Activated T-helper 9 cell treated with anti-CD3 and anti-CD28 coated beads, Interleukin-2, amount 50 U/mL, for 16 hours (primary cell): ENCODE measurements at regions not wholly inside any gene's neighbourhood (a gene's known extent, or its start where the extent isn't known, plus 50 kb on each side); places are given as distances from the start of the nearest gene placed in this dataset.

Source experiments
- DNase-seq: peaks from one replicate; pipeline ENCODE4 v3.0.0-alpha.2; 2020; ENCODE audit warnings: low read depth

DNA sequence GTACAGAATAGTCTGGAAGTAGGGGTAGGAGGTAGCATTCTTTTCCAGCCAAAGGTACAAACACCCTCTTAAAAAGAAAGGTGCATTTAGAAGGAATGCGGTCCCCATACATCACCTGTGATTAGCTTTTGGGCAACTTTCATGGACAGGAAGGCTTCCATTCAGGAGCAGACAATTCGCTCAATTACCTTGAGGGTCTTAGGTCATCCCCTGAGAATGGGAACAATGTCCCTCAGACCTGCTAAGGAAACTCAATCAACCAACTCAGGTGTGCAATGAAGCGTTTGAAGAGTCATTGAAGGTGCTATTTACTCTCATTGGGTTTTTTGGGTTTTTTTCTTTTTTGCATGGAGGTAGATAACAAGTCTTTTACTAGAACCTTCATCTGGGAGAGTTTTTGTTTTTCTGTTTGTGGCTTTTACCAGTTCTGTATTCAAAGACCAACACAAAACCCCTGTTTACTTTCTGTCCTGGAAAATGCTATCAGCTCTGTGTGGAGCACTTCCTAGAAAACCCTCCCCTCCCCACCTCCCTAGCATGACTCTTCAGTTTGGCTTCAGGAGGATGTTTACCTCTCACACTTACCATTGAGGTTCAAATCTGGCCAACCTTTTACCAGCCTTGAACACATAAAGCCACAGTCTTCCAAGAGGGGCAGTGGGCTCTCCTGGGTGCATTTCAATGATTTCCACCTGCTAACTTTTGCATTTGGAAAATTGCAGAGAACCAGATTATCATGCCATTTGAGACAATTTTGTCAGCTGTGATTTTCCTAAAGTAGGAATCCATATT lies 271.2 kb upstream of the PRDM1 start:
- no peak for DNase-seq

DNA sequence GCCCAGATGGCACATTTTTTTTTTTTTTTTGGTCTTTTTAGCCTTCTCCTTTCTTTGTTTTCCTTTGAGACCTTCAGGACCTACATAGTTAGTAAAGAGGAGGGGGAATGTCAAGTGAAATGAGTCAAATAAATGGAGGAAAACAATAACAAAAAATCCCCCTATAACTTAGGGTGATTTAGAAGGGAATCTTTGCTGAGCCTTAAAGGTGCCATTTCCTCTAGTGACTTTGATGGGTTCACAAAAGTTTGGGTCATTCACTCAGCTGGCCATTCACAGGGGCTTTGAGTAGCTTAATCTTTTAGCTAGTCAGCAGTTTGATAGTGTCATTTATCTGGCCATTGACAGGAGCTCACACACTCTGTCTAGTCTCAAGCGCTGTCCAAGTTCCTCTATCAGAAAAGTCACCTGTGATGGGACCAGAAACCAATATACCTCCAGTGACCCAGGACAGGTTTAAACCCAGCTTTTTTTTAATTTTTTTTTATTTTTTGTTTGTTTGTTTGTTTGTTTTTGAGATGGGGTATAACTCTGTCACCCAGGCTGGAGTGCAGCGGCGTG lies 275.1 kb upstream of the PRDM1 start:
- DNase-seq, result no peak

DNA sequence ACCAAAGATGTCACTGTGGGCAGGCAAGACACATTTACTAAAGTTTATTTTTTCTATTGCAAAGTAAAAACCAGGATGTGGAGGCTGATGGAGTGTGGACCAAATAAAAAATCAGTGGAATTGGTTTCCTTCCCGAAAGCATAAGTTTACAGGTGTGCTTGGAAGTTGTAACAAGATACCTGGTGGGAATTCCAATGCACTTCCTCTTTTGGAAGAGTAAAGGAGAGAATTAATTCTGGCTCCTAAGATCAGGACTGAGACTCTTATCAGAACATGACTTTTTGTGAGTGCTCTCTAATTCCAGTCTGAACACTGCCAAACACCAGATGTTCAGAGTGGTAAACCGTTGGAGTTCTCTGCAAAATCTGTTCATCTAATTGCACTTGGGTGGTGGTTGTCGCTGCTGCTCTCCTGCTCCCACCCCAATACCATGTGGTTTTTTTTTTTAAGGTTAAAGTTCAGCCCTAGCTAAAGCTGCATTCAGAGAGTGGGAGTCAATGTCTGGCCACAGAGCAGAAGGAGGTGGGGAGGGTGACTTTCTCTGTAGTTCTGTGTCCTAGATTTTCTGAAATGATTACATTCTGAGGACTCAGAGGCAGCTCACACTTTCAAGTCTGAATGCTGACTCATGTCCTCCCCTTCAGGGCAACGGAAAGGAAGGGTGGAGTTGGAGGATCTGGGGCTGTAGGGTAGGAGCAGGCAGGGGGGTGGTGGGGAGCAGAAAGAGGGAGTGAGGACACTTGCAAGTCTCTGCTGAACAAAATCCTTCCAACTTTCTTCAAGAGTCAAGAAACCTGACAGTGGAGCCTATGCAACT lies 275.8 kb upstream of the PRDM1 start:
- DNase-seq, result peak; percentile 36

DNA sequence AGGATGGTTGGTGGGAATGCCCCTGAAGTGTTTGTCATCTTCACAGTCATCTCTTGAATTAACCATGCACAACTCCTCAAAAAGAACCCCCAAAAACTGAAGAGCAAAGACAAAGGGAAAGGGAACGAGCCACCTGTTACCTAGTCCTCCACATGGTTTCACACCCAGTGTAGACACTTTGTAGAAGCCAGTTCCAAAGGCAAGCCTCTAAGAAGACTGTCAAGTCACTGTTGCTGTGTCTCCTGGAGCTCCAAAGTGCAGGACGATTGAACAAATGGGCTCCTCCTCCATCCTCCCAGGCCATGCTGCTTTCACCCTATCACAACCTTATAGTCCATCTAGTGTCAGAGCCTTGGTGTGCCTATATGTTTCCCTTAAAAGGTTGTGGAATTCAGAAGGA lies 277.6 kb upstream of the PRDM1 start:
- no peak for DNase-seq

DNA sequence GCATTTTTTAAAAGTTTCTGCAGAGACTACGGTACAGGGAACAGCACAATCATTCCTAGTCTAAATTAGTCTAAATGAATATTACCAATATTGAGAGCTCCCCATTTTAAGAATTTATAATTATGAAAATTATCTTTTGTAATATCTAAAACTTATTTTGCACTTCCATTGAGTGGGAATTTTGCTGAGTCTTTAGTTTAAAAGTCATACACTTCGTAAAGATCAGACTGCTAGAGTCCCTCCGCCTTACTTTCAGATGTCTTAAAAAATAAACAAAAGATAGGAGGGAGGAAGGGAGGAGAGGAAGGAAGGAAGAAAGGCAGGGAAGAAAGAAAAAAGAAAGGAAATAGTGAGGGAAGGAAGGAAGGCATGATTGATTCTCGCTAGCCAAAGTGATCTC lies 278.2 kb upstream of the PRDM1 start:
- no peak for DNase-seq

DNA sequence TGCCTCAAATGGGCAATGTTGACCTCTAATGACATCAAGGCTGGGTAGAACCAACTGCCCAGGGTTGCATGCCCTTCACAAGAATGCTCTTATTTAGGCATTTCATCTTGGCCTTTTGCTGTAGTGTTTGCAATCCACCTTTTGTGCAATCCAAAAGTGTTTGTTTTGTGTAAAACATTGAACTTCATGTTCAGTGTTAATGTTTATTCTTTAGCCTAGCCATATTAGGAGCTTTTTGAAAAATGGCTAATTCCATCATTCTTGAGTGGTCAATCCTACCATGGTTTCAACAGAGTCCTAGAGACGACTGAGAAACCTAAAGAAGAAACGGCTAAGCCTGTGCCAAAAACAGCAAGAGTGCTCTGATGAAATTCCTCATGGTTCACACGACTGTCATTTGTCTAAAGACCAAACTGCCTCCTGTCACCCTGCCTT lies 279.6 kb upstream of the PRDM1 start:
- no peak for DNase-seq

DNA sequence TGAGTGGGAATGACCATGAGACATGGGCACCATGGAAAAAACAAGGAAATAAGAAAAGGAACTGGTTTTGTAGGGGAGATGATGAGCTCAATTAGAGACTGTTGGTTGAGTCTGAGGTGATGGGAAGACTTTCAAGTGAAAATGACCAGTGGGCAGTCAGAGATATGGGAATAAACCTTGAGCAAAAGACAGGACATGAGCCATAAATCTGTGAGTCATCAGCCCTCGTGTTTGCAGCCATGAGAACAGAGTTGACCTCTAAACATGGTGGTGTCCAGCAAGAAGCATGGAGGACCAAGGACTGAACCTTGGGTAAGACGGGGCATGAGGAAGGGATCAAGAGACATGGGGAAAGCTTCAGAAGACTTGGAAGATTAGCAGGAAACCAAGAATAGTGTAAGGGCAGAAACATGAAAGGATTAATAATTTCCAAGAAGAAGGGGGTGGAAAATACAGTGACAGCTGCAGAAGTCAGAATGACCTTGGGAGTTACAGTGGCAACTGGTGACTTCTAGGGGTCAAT lies 280.6 kb upstream of the PRDM1 start:
- DNase-seq, result no peak

DNA sequence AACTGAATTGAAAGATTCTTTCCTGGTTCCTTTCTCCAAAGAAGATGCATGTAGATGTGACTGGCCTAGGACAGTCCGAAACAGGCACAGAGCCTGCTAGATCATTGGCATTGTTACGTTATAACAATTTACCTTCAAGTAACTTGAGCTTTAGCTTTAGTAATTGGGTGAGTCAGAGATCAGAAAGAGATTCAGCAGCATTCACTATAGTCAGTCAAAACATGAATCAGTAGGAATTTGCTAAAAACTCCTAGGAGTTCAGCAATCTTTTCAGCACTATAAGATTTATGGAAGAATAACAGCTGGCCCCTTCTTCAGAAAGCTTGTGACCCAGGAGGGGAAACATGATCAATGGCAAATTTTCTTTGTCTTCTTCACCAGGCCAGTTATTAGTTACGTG lies 281.7 kb upstream of the PRDM1 start:
- no peak for DNase-seq

DNA sequence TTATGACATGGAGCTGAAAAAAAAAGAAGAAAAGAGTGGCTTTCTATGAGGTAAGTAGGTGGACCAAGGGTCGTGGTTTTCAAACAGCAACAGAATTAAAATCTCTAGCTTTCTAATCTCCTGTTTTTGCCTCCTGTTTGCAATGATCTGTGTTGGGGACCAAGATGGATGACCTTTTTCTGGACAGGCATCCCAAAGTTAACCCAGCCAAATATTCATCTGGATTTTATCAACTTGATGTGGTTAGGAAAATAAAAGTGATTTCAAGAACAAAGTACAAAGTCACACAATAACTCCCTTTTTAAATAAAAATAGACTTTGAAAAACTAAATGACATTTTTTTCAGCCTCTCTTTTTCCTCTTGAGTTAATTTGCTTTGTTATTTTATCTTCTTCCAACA lies 282.1 kb upstream of the PRDM1 start:
- no peak for DNase-seq

DNA sequence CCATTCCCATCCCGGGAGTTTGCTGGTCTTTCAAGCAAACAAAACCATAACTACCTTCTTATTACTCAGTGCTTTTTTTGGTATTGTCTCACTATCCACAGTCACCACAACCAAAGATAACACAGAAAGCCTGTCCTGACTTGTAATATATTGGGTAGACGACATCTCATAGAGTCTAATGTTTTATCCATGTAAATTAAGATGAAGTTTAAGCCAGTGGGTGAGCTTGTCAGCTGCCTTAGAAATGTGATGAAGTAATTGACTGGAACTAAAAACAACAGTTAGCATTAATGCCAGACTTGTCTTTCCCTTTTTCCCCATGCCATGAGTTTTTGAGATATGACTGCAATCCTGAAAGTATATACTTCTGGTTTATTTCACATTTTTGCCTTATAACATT lies 282.7 kb upstream of the PRDM1 start:
- no peak for DNase-seq

DNA sequence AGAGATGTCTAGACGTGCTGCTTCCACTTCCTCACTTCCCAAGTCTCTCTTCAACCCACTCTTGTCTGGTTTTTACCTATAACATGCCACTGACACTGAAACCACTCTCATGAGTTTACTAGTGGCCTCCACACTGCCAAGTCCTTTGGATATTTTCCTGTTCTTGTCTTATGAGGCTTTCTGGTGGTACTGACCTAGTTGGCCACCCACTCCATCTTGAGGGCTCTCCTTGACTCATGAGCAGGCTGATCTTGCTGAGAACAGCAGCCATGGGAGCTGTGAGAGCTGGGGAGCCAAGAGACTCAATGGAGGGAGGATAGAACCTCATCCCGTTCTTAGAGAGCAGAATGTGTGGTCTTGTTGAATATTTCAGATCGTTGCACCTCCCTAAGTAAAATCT lies 283.4 kb upstream of the PRDM1 start:
- DNase-seq, result no peak

DNA sequence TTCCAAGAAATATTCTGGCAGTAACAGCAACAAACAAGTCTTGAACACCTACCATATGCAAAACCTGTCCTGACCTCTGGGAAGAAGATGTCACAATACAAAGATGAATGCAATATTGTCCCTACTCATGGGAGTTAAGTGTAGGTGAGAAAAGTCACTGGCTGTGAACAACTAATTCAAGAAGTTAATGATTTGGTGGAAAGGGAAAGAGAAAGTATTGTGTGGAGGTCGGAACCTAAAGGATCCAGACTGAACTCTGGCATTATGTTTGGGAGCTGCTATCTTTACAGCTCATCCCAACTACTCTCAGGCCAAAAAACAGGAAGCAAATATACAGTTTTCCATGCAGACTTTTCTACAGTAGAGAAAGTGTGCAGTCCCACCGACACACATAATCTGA lies 285.3 kb upstream of the PRDM1 start:
- no peak for DNase-seq

DNA sequence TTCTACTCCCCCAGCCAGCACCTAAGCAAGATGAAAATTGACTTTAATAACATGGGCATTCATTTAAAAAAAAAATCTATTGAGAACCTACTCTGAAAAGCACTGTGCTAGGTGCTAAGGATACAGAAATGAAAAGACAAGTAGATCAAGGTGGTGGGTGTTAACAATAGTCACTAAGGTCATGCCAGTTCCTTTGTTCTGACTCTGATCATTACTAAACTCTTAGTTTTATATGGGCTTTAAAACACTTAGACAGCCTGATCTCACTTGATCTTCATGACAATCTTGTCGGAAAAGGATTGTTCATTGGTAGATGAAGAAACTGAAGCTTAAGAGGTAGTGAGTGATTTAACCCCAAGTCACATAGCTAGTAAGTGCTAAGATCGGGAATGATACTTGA lies 285.7 kb upstream of the PRDM1 start:
- no peak for DNase-seq

DNA sequence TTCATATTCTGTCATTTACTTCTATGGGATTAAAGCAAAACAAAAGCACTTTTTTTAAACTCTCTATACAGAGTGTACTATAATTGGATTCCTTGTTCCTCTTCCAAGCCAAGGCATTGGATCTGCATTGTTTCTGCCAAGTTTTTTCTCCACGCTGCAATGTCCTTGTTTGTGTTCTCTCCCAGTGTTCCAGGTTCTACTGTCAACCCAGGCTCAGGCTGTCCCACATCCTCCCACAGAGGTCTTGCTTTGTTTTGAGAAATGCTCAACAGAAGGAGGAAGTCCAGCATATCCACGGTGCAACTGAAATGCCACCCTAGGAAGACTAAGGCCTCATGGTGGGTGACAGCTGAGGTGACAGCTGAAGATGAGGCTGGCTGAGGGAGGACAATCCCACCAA lies 287.1 kb upstream of the PRDM1 start:
- DNase-seq, result no peak

DNA sequence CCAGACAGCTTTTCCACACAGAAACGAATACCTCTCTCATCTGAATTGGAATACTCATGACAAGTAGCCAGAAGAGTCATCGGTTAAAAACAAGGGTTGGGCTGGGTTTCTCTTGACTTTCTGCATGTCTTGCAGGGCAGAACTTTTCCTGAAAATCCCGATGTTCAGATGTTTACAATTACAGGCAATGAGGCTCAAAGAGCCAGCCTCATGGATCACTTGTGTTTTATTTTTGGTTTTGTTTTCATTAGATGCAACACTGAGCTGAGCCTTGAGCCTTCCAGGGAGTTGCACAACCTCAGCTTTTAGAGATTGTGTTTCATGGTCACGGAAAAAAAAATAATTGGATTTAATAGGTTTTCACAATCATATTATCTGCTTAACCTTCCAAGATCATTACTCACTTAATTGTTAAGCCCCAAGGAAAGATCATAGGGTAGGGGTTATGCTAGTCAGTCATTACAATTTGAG lies 288.1 kb upstream of the PRDM1 start:
- DNase-seq, result no peak

DNA sequence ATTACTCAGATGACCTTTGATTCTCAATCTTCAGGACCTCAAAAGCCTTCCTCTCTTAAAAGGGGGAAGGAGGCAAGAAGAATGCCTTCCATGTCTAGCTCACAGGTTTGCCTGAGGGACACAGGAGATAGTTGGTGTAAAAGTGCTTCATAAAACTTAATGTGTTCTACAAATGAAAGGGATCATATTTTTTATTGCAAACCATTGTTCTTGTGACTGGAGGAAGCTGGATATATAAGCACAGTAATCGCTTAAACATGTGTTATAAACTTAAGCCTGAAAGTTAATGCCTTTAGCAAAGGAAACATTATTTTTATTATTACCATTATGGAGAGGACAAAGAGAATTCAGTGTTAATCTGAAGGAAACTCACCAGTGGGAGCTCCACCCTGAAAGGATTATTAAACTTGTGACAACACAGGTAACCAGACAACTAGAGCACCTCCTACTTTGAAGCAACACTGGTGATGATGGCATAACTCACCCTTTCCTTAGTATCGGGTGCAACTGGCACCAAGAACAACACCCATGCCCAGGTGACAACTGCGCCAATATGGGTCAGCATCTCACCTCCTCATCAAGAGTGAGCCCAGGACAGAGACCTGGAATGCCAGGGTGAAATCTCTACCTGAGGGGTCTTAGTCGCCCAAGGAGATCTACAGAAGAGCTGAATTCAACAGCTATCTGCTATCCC lies 288.7 kb upstream of the PRDM1 start:
- no peak for DNase-seq

DNA sequence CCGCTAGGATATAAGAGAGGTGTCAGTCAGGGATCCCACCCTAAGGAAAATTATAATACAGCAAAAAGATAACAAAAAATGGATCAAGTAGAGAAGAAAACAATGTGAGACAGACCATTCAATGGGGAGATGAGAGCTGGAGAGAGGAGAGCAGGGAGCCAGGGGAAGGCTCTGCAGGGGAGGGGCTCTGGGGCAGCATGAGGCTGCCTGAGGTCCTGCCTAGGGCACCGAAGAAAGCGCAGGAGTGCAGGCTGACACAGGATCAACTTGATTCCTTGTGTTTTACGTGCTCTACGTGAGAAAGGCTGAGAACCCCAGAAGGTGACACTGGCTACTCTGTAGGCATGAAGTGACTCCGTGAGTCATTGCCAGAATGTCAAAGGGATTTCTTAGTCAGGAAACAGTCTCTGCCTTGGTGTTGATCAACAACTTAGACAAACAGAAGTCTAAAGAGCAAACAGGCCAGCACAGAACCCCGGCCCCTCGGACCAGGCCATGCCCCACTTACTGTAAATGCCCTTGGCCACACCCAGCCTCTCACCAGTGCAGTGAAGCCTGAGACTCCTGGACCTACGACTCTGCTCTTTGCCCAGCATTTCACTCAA lies 290.1 kb upstream of the PRDM1 start:
- no peak for DNase-seq

DNA sequence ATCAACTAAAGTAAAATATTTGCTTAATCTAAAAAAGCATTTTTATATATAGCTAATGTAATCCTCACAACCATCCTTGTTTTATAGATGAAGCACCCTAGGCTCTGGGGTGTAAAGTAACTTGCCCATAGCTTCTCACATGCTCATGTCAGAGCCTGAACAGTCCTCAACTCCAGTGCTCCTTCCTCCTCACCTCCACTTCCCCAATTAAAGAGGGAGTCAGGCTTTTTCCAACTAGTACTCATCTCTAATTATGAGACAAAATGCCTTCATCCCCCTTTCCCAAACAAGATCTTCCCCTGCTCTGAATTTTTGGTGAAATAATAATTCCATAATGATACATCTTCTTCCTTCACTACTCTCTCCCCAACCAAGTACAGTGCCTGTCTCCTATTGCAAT lies 290.8 kb upstream of the PRDM1 start:
- no peak for DNase-seq

DNA sequence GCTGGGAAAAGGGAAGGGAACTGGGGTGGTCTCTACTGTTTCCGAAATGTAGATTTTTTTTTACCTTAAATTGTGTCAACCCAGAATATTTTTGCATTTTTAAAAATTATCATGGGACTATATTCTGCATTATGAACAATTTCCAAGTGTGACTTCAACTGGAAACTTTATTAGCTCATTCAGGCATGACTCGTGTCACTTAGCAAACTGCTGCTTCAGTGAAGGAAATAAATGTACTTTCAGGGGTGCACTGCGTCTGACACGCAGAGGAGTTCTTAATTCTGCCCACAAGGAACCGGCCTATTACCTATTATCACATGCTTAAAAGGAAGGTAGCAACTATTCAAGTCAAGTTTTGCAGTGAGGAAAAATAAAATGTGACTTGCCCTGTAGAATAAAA lies 291.3 kb upstream of the PRDM1 start:
- DNase-seq, result no peak

DNA sequence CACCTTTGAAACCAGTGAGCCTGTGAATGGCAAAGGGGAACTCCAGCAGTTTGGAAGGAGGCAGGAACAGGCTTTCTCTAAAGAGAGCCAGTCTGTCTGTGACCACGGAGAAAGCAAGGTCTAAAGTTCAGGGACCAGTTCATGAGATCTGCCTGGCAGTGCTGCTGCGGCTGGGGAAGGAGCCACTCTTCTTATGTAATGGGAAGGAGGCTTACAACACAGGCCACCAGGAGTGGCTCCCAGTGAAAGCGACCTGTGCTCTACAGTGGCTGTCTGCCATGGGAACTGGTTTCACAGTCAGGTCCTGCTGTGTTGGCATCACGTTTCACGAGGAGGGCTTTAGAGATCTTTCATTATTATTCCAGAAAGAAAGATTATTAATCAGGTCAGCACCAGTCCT lies 291.9 kb upstream of the PRDM1 start:
- no peak for DNase-seq

DNA sequence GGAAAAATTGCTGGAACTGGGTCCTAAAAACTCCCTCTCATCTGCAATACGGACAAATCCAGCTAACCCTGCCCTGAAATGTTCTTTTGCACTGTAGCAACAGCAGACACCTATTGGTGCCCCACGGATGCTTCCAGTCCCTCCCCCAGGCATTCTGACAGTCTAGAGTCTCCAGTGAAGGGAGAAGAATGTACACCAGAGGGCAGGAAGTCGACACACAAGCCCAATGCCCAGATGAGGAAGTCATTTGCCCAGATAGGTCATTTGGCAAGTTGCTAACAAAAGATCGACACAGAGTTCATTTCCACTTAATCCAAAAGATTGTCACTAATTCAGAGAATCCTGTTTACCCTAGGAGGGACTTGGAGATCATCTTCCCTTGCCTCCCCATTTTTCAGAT lies 293.0 kb upstream of the PRDM1 start:
- no peak for DNase-seq
